Hippocampal formation (tissue), 2 donors: ENCODE measurements at regions not wholly inside any gene's neighbourhood (a gene's known extent, or its start where the extent isn't known, plus 50 kb on each side); places are given as distances from the start of the nearest gene placed in this dataset.
"Not testable (repeated sequence)": the region's sequence is repeated elsewhere in the genome, so short reads cannot be mapped to it uniquely, and the experiment has no call there.

Source experiments
- DNase-seq, 2 donors: peaks; one replicate each; lab custom pipeline; 2025; lab: John Stamatoyannopoulos, UW

- peak in 1 of 2 donors; percentile 44 for DNase-seq
These were observed 204.4 kb downstream of the TMX1 start for GRCh38 chr14:51444353-51445000.

- DNase-seq = no peak
These were observed 204.9 kb downstream of the TMX1 start for GRCh38 chr14:51445001-51445390.

- DNase-seq = no peak
These were observed 204.9 kb upstream of the FRMD6 start for GRCh38 chr14:51446771-51447170.

- DNase-seq = no peak
These were observed 204.3 kb upstream of the FRMD6 start for GRCh38 chr14:51447411-51447810.

- no peak for DNase-seq
These were observed 202.7 kb upstream of the FRMD6 start for GRCh38 chr14:51448831-51449670.

- DNase-seq = no peak
These were observed 202.0 kb upstream of the FRMD6 start for GRCh38 chr14:51449681-51450080.

GRCh38 chr14:51451561-51451960 is 200.1 kb upstream of the FRMD6 start:
- DNase-seq = no peak

GRCh38 chr14:51453869-51454268 is 197.8 kb upstream of the FRMD6 start:
- peak in 1 of 2 donors; percentile 8 for DNase-seq

GRCh38 chr14:51454351-51454750 is 197.4 kb upstream of the FRMD6 start:
- no peak for DNase-seq

- DNase-seq = no peak
These were observed 196.5 kb upstream of the FRMD6 start for GRCh38 chr14:51455041-51455835.

- DNase-seq = no peak
These were observed 193.7 kb upstream of the FRMD6 start for GRCh38 chr14:51457843-51458562.

GRCh38 chr14:51458563-51458955 is 193.2 kb upstream of the FRMD6 start:
- DNase-seq = no peak

GRCh38 chr14:51460011-51460410 is 191.7 kb upstream of the FRMD6 start:
- DNase-seq = no peak

GRCh38 chr14:51462182-51462581 is 189.5 kb upstream of the FRMD6 start:
- DNase-seq = no peak

GRCh38 chr14:51462706-51463105 is 189.0 kb upstream of the FRMD6 start:
- no peak for DNase-seq

GRCh38 chr14:51463461-51463860 is 188.2 kb upstream of the FRMD6 start:
- DNase-seq = no peak

- DNase-seq = no peak
These were observed 187.3 kb upstream of the FRMD6 start for GRCh38 chr14:51464411-51464810.

GRCh38 chr14:51465486-51465885 is 186.2 kb upstream of the FRMD6 start:
- no peak for DNase-seq

GRCh38 chr14:51467392-51467791 is 184.3 kb upstream of the FRMD6 start:
- DNase-seq = not testable (repeated sequence)

GRCh38 chr14:51468523-51468922 is 183.2 kb upstream of the FRMD6 start:
- no peak for DNase-seq

GRCh38 chr14:51472881-51473280 is 178.8 kb upstream of the FRMD6 start:
- no peak for DNase-seq

- DNase-seq = no peak
These were observed 178.4 kb upstream of the FRMD6 start for GRCh38 chr14:51473351-51473750.
